NB4 (cell line): ENCODE measurements at regions not wholly inside any gene's neighbourhood (a gene's known extent, or its start where the extent isn't known, plus 50 kb on each side); places are given as distances from the start of the nearest gene placed in this dataset.

Experiments used
- CTCF ChIP-seq: IDR thresholded peaks from one replicate; pipeline ENCODE4 v1.5.1; 2012; ENCODE audit warnings: low read depth, low read length
- POLR2A ChIP-seq: IDR thresholded peaks from 2 replicates; pipeline ENCODE4 v1.6.1; 2011; ENCODE audit warnings: mild to moderate bottlenecking; ENCODE audit not compliant: insufficient read length; ENCODE audit errors: extremely low read depth

GRCh38 chr2:193542762-193543161, 1348.0 kb upstream of the TMEFF2 start:
- TF ChIP-seq CTCF (no peak), POLR2A (no peak)
